Type B pancreatic cell (in vitro differentiated cells): ENCODE measurements at regions not wholly inside any gene's neighbourhood (a gene's known extent, or its start where the extent isn't known, plus 50 kb on each side); places are given as distances from the start of the nearest gene placed in this dataset.

Source experiments
- DNase-seq: peaks from one replicate; pipeline ENCODE4 v3.0.0; 2021; ENCODE audit warnings: mixed read lengths; ENCODE audit not compliant: unreplicated experiment; ENCODE audit errors: extremely low spot score
- H3K27ac Mint-ChIP-seq: 2 replicates; pipeline ENCODE4 v1.8.0; 2021; ENCODE audit warnings: mild to moderate bottlenecking, mixed read lengths
- H3K27me3 Mint-ChIP-seq: 2 replicates; pipeline ENCODE4 v1.8.0; 2021; ENCODE audit warnings: mixed read lengths
- H3K36me3 Mint-ChIP-seq: 2 replicates; pipeline ENCODE4 v1.8.0; 2021; ENCODE audit warnings: mixed read lengths
- H3K4me1 Mint-ChIP-seq: one replicate; pipeline ENCODE4 v1.8.0; 2021; ENCODE audit warnings: mixed read lengths; ENCODE audit not compliant: unreplicated experiment
- H3K4me3 Mint-ChIP-seq: 2 replicates; pipeline ENCODE4 v1.8.0; 2021; ENCODE audit warnings: mild to moderate bottlenecking, mixed read lengths
- H3K9me3 Mint-ChIP-seq: 2 replicates; pipeline ENCODE4 v1.8.0; 2021; ENCODE audit warnings: mixed read lengths
- CTCF ChIP-seq: fragments of 200-600 bp; sonication (generic); conservative IDR thresholded peaks from 2 replicates; pipeline ENCODE4 v1.5.0; 2021; ENCODE audit warnings: antibody characterized with exemption, mild to moderate bottlenecking

- no peaks in the 10 kb centered on the region for H3K27me3 Mint-ChIP-seq
- H3K36me3 Mint-ChIP-seq, result no peaks in the 10 kb centered on the region
- TF ChIP-seq CTCF, result no peak
- no peak for DNase-seq
- H3K9me3 Mint-ChIP-seq, result peaks cover 5% of the 10 kb centered on the region
- no peak overlapping the region for H3K27ac Mint-ChIP-seq
- no peaks in the 10 kb centered on the region for H3K4me1 Mint-ChIP-seq
- H3K4me3 Mint-ChIP-seq, result no peak overlapping the region
These were observed 85.4 kb downstream of the CBLN4 start for GRCh38 chr20:55919956-55920355.

GRCh38 chr20:55919319-55919718 lies 86.0 kb downstream of the CBLN4 start:
- DNase-seq, result no peak
- no peaks in the 10 kb centered on the region for H3K36me3 Mint-ChIP-seq
- H3K4me1 Mint-ChIP-seq, result no peaks in the 10 kb centered on the region
- peaks cover 10% of the 10 kb centered on the region for H3K9me3 Mint-ChIP-seq
- TF ChIP-seq CTCF, result no peak
- H3K27me3 Mint-ChIP-seq, result no peaks in the 10 kb centered on the region
- no peak overlapping the region for H3K4me3 Mint-ChIP-seq
- H3K27ac Mint-ChIP-seq, result no peak overlapping the region

DNA sequence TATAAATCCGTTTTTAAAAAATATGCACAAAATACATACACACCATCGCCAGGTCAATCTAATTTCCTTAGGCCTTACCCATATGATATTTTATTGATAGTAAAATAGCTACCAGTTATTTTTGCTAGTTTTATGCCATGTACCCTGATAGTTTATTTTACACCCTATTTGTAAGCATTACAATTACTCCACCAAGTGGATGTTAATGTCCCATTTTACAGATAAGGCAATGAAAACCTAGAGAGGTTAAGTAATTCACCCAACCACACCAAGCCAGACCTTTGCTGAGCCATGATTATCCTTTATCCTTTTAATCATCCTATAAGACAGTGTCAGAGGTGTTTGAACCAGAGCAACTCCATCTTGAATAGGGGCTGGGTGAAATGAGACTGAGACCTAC lies 86.8 kb downstream of the CBLN4 start:
- Mint-ChIP-seq H3K4me3 (no peak overlapping the region), H3K4me1 (no peaks in the 10 kb centered on the region), H3K27ac (no peak overlapping the region), H3K36me3 (no peaks in the 10 kb centered on the region), H3K9me3 (peaks cover 10% of the 10 kb centered on the region), H3K27me3 (no peaks in the 10 kb centered on the region)
- TF ChIP-seq CTCF, result no peak
- no peak for DNase-seq

DNA sequence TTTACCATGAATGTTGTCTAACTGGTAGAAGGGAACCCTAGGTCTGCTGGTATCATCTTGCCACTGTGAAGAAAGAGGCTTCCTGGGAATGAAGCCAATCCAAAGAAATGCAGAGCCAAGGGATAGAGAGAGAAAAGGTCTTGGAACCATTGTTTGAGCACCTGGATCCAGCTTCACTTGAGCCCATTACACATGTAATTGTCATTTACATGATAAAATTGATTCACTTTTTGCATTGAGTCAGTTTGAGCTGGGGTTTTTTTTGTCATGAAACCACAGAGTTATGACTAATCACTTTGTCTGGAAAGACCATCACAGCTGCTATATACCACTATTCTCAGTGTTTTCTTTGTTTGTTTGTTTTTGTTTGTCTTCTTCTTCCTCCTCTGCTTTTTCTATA lies 112.3 kb downstream of the CBLN4 start:
- Mint-ChIP-seq H3K4me1 (no peaks in the 10 kb centered on the region), H3K4me3 (no peak overlapping the region), H3K27ac (no peak overlapping the region), H3K27me3 (no peaks in the 10 kb centered on the region), H3K9me3 (peaks cover 12% of the 10 kb centered on the region), H3K36me3 (no peaks in the 10 kb centered on the region)
- DNase-seq, result no peak
- no peak for TF ChIP-seq CTCF

GRCh38 chr20:55888685-55889084 lies 116.6 kb downstream of the CBLN4 start:
- H3K4me3 Mint-ChIP-seq, result no peak overlapping the region
- H3K27me3 Mint-ChIP-seq, result no peaks in the 10 kb centered on the region
- H3K27ac Mint-ChIP-seq, result no peak overlapping the region
- no peak for TF ChIP-seq CTCF
- H3K9me3 Mint-ChIP-seq, result peaks cover 6% of the 10 kb centered on the region
- H3K36me3 Mint-ChIP-seq, result no peaks in the 10 kb centered on the region
- DNase-seq, result no peak
- H3K4me1 Mint-ChIP-seq, result no peaks in the 10 kb centered on the region

DNA sequence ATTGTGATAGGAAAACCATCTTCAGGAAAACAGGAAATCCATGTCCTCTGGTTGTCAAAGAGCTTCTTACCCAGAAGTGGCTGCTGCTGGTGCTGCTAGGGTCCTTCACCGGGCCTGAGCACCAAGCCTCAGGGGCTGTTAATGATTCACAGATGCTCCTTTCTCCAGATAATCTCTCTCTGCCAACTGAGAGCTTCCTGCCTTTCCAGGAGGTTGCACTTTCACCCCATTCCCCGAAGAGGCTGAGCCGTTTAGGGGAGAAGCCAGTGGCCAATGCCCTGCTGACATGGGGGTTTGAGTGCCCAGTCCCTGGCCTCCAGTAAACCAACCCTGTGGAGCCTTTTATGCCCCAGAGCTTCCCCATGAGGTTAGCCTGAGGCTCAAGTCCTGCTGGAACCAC lies 122.4 kb downstream of the CBLN4 start:
- H3K4me1 Mint-ChIP-seq, result no peaks in the 10 kb centered on the region
- H3K36me3 Mint-ChIP-seq, result no peaks in the 10 kb centered on the region
- H3K27ac Mint-ChIP-seq, result no peak overlapping the region
- no peak overlapping the region for H3K4me3 Mint-ChIP-seq
- H3K27me3 Mint-ChIP-seq, result no peaks in the 10 kb centered on the region
- DNase-seq, result no peak
- TF ChIP-seq CTCF, result no peak
- peaks cover 4% of the 10 kb centered on the region for H3K9me3 Mint-ChIP-seq
